ENCODE measurements at regions not wholly inside any gene's neighbourhood (a gene's known extent, or its start where the extent isn't known, plus 50 kb on each side); places are given as distances from the start of the nearest gene placed in this dataset.

- intact Hi-C loops (cut with micrococcal nuclease; ENCODE audit: unreplicated experiment), result no loop called here
- no TSS peak for BruUV-seq (replicated peaks)
- TF ChIP-seq EZH2 (IDR thresholded peaks at IDR 0.05; ENCODE audit: borderline replicate concordance, low read depth, low read length, poor library complexity, severe bottlenecking) (no peak), CTCF (conservative IDR thresholded peaks at IDR 0.05; ENCODE audit: low read depth, low read length) (no peak)
Measured at GRCh38 chr5:169416583-169417196, 115.8 kb upstream of the SLIT3 start.

GRCh38 chr5:169415948-169416347 is 115.0 kb upstream of the SLIT3 start:
- H3K27me3 ChIP-seq (replicated peaks; ENCODE audit: insufficient read depth, low read depth, low read length, poor library complexity), result peaks cover 23% of the 10 kb centered on the region
- H3K9me3 ChIP-seq (ENCODE audit: low read depth, low read length, poor library complexity, severe bottlenecking), result no peaks in the 10 kb centered on the region
- TF ChIP-seq CTCF (conservative IDR thresholded peaks at IDR 0.05; ENCODE audit: low read depth, low read length), result no peak
- no peak for TF ChIP-seq EZH2 (IDR thresholded peaks at IDR 0.05; ENCODE audit: borderline replicate concordance, low read depth, low read length, poor library complexity, severe bottlenecking)
- H3K36me3 ChIP-seq (ENCODE audit: insufficient read depth, low read length, poor library complexity, severe bottlenecking), result no peaks in the 10 kb centered on the region
- ChIA-PET POLR2A (ENCODE audit: low non-redundant PET) (no interaction called here), CTCF (no interaction called here)
- H3K27ac ChIP-seq (ENCODE audit: low read depth, low read length, poor library complexity, severe bottlenecking), result no peak overlapping the region
- no peaks in the 10 kb centered on the region for H3K4me1 ChIP-seq (ENCODE audit: insufficient read depth, low read length, poor library complexity, severe bottlenecking)
- BruUV-seq (replicated peaks), result no TSS peak
- H3K4me3 ChIP-seq (ENCODE audit: low read depth, low read length, poor library complexity, severe bottlenecking), result no peak overlapping the region
- DNase-seq (ENCODE audit: low spot score), result no peak
- intact Hi-C loops (cut with micrococcal nuclease; ENCODE audit: unreplicated experiment), result no loop called here

More at GRCh38 chr5:169416583-169417196, 115.8 kb upstream of the SLIT3 start:
- peak; percentile 8 for DNase-seq (ENCODE audit: low spot score)
- ChIA-PET CTCF (no interaction called here), POLR2A (ENCODE audit: low non-redundant PET) (no interaction called here)
- Histone ChIP-seq H3K36me3 (ENCODE audit: insufficient read depth, low read length, poor library complexity, severe bottlenecking) (no peaks in the 10 kb centered on the region), H3K9me3 (ENCODE audit: low read depth, low read length, poor library complexity, severe bottlenecking) (no peaks in the 10 kb centered on the region), H3K4me3 (ENCODE audit: low read depth, low read length, poor library complexity, severe bottlenecking) (no peak overlapping the region), H3K27ac (ENCODE audit: low read depth, low read length, poor library complexity, severe bottlenecking) (no peak overlapping the region), H3K4me1 (ENCODE audit: insufficient read depth, low read length, poor library complexity, severe bottlenecking) (no peaks in the 10 kb centered on the region), H3K27me3 (replicated peaks; ENCODE audit: insufficient read depth, low read depth, low read length, poor library complexity) (peaks cover 15% of the 10 kb centered on the region)

GRCh38 chr5:169415371-169415770 is 114.4 kb upstream of the SLIT3 start:
- no peak for DNase-seq (ENCODE audit: low spot score)
- Histone ChIP-seq H3K36me3 (ENCODE audit: insufficient read depth, low read length, poor library complexity, severe bottlenecking) (no peaks in the 10 kb centered on the region), H3K27me3 (replicated peaks; ENCODE audit: insufficient read depth, low read depth, low read length, poor library complexity) (peaks cover 25% of the 10 kb centered on the region), H3K9me3 (ENCODE audit: low read depth, low read length, poor library complexity, severe bottlenecking) (no peaks in the 10 kb centered on the region), H3K4me1 (ENCODE audit: insufficient read depth, low read length, poor library complexity, severe bottlenecking) (no peaks in the 10 kb centered on the region), H3K27ac (ENCODE audit: low read depth, low read length, poor library complexity, severe bottlenecking) (no peak overlapping the region), H3K4me3 (ENCODE audit: low read depth, low read length, poor library complexity, severe bottlenecking) (no peak overlapping the region)
- intact Hi-C loops (cut with micrococcal nuclease; ENCODE audit: unreplicated experiment), result no loop called here
- ChIA-PET POLR2A (ENCODE audit: low non-redundant PET) (no interaction called here), CTCF (no interaction called here)
- BruUV-seq (replicated peaks), result no TSS peak
- TF ChIP-seq CTCF (conservative IDR thresholded peaks at IDR 0.05; ENCODE audit: low read depth, low read length) (no peak), EZH2 (IDR thresholded peaks at IDR 0.05; ENCODE audit: borderline replicate concordance, low read depth, low read length, poor library complexity, severe bottlenecking) (no peak)

All from A673 (cell line).